GM12878 (cell line): ENCODE measurements at regions not wholly inside any gene's neighbourhood (a gene's known extent, or its start where the extent isn't known, plus 50 kb on each side); places are given as distances from the start of the nearest gene placed in this dataset.

ENCODE experiments used
- ATAC-seq: fragments of 200-7000 bp; cut with Tn5 transposase; 3 replicates; pipeline ENCODE4 v1.9.1; 2020; ENCODE audit warnings: mild to moderate bottlenecking, moderate library complexity
- BruUV-seq: library from RNA; stranded (reverse); fragments of 400-500 nt; replicated peaks from 2 replicates; lab custom pipeline; 2021; lab: Mats Ljungman, UMichigan
- CTCF ChIA-PET: fragments of 300-600 bp; sonication (Branson Sonifier 250); formaldehyde crosslinking; extraction: SDS; loops from one replicate; lab custom pipeline; 2021; ENCODE audit warnings: inconsistent platforms; lab: Yijun Ruan, JAX
- POLR2A ChIA-PET: fragments of 350-600 bp; formaldehyde crosslinking; extraction: SDS; loops from one replicate; lab custom pipeline; 2021; ENCODE audit warnings: inconsistent platforms; lab: Charles Lee
- RAD21 ChIA-PET: fragments of 300-600 bp; sonication (Branson Sonifier 250); formaldehyde crosslinking; loops from one replicate; lab custom pipeline; 2023; ENCODE audit warnings: antibody characterized with exemption; ENCODE audit not compliant: unreplicated experiment; lab: Charles Lee
- SMC1A ChIA-PET: fragments of 300-600 bp; sonication (Branson Sonifier 250); formaldehyde crosslinking; loops from one replicate; lab custom pipeline; 2023; ENCODE audit not compliant: unreplicated experiment, uncharacterized antibody; lab: Charles Lee
- DNase-seq: peaks from one replicate; pipeline ENCODE4 v3.0.0-alpha.2; 2011; ENCODE audit warnings: low read depth, low spot score
- FAIRE-seq: peaks from 3 replicates; lab custom pipeline; 2011; peaks lifted over from hg19 to GRCh38; lab: Jason Lieb, UNC
- H2AFZ ChIP-seq: 2 replicates; pipeline ENCODE4 v1.6.0; 2011; ENCODE audit warnings: low read depth, low read length, control low read depth; ENCODE audit not compliant: control insufficient read depth
- H3K27ac ChIP-seq: 2 replicates; pipeline ENCODE4 v1.5.1; 2011; ENCODE audit warnings: control low read depth; ENCODE audit not compliant: control insufficient read depth, insufficient read depth
- H3K27me3 ChIP-seq, 2 experiments: replicated peaks in 1 of 2; 2 replicates each; pipeline versions ENCODE4 v1.6.0 to v1.6.1; 2011; ENCODE audit warnings: low read length in 1 of 2; ENCODE audit not compliant: control insufficient read depth in 2 of 2, insufficient read depth in 2 of 2
- H3K36me3 ChIP-seq, 2 experiments: 2 replicates each; pipeline ENCODE4 v1.5.1; 2011; ENCODE audit warnings: low read length in 1 of 2; ENCODE audit not compliant: control insufficient read depth in 2 of 2, insufficient read depth in 2 of 2
- H3K4me1 ChIP-seq: 2 replicates; pipeline ENCODE4 v1.6.1; 2011; ENCODE audit warnings: mild to moderate bottlenecking, low read length, moderate library complexity, mixed read lengths; ENCODE audit not compliant: control insufficient read depth, insufficient read depth
- H3K4me2 ChIP-seq: 2 replicates; pipeline ENCODE4 v1.6.0; 2011; ENCODE audit warnings: control low read depth; ENCODE audit not compliant: control insufficient read depth, insufficient read depth
- H3K4me3 ChIP-seq: fragments of 200-600 bp; sonication (generic); 2 replicates; pipeline ENCODE4 v1.5.1; 2016
- H3K79me2 ChIP-seq: 2 replicates; pipeline ENCODE4 v1.6.0; 2011; ENCODE audit warnings: low read length; ENCODE audit not compliant: control insufficient read depth, insufficient read depth
- H3K9ac ChIP-seq: 2 replicates; pipeline ENCODE4 v1.8.0; 2011; ENCODE audit warnings: low read length, control low read depth, mixed read lengths; ENCODE audit not compliant: control insufficient read depth, insufficient read depth
- H3K9me3 ChIP-seq: replicated peaks from 3 replicates; pipeline ENCODE4 v1.5.1; 2011; ENCODE audit warnings: mild to moderate bottlenecking, low read length; ENCODE audit not compliant: control insufficient read depth, insufficient read depth
- H4K20me1 ChIP-seq: 2 replicates; pipeline ENCODE4 v1.6.0; 2011; ENCODE audit not compliant: control insufficient read depth, insufficient read depth
- IRF4 ChIP-seq: IDR thresholded peaks from 2 replicates; pipeline ENCODE4 v1.6.1; 2011; ENCODE audit warnings: low read depth, low read length
- KDM1A ChIP-seq: fragments of 200-600 bp; sonication (generic); IDR thresholded peaks from 2 replicates; pipeline ENCODE4 v1.6.1; 2016; ENCODE audit warnings: borderline replicate concordance
- MYC ChIP-seq: IDR thresholded peaks from 2 replicates; pipeline ENCODE4 v1.6.1; 2011; ENCODE audit warnings: mild to moderate bottlenecking, low read length, moderate library complexity, inconsistent platforms; ENCODE audit not compliant: insufficient read depth, insufficient replicate concordance, insufficient read length, severe bottlenecking
- NFYA ChIP-seq: IDR thresholded peaks from 2 replicates; pipeline ENCODE4 v1.6.1; 2011; ENCODE audit warnings: low read depth, mild to moderate bottlenecking, low read length, improper control_type of control experiment, borderline replicate concordance
- PKNOX1 ChIP-seq: fragments of 450-650 bp; IDR thresholded peaks from 2 replicates; pipeline ENCODE4 v1.6.1; 2016; ENCODE audit warnings: mild to moderate bottlenecking
- RAD51 ChIP-seq: fragments of 450-650 bp; IDR thresholded peaks from 2 replicates; pipeline ENCODE4 v1.6.1; 2016; ENCODE audit warnings: moderate library complexity, mild to moderate bottlenecking, inconsistent platforms
- SMAD1 ChIP-seq: fragments of 450-650 bp; IDR thresholded peaks from 2 replicates; pipeline ENCODE4 v1.6.1; 2018; ENCODE audit warnings: mild to moderate bottlenecking, low read depth; ENCODE audit not compliant: partially characterized antibody
- ZNF592 ChIP-seq: fragments of 450-650 bp; IDR thresholded peaks from 2 replicates; pipeline ENCODE4 v1.6.1; 2017; ENCODE audit warnings: mild to moderate bottlenecking, moderate library complexity
- ZZZ3 ChIP-seq: IDR thresholded peaks from 2 replicates; pipeline ENCODE4 v1.6.1; 2011; ENCODE audit warnings: low read depth; ENCODE audit not compliant: control insufficient read depth, insufficient read length
- WGBS: methylation state at CpG from one replicate; pipeline ENCODE4 v1.1.6; 2016; ENCODE audit warnings: low lambda C conversion rate; ENCODE audit not compliant: insufficient replicate concordance, insufficient coverage; ENCODE audit errors: missing lambda C conversion rate; 5-methylcytosine and 5-hydroxymethylcytosine counted together
- in situ Hi-C: fragments of 300-500 bp; cut with MboI; formaldehyde crosslinking; loops from 9 replicates; pipeline ENCODE4 v1.14.3; 2018; ENCODE audit warnings: mixed read lengths
- intact Hi-C: fragments of 100-400 bp; cut with micrococcal nuclease; formaldehyde crosslinking; loops from one replicate; pipeline ENCODE4 v1.14.2; 2022; ENCODE audit not compliant: unreplicated experiment

DNA sequence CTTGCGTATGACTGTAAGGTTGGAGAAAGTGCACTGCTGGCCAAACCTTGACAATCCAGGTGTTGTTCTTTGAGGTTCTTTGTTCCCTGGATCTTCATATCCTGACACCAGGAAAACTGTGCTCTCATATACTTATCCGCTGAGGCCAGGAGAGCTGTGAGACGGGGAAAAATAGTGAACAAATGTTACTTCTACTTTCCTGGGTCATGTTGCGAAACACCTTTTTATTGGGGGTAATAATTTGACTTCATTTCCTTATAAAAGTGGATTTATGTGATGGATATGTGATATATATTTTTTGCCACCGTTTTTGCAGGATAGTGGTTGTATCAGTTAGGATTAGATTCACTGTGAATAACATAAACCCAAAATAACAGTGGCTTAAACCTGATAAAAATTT, 336.1 kb downstream of the OSR1 start:
- no peaks in the 10 kb centered on the region for H3K27me3 ChIP-seq
- H3K9me3 ChIP-seq, result no peaks in the 10 kb centered on the region
- no peaks in the 10 kb centered on the region for H3K79me2 ChIP-seq
- no peaks in the 10 kb centered on the region for H3K36me3 ChIP-seq
- H2AFZ ChIP-seq, result no peak overlapping the region
- POLR2A ChIA-PET, result no interaction called here
- SMC1A ChIA-PET, result no interaction called here
- ATAC-seq, result no peak
- WGBS, result 33% methylated on average over 5 of the region's 5 CpGs
- CTCF ChIA-PET, result no interaction called here
- intact Hi-C loops (no loop called here), in situ Hi-C loops (no loop called here)
- TF ChIP-seq SMAD1 (no peak), KDM1A (no peak), PKNOX1 (no peak), IRF4 (no peak), MYC (no peak)
- no peak overlapping the region for H3K4me2 ChIP-seq
- H3K4me3 ChIP-seq, result no peak overlapping the region
- BruUV-seq, result no TSS peak
- H3K9ac ChIP-seq, result no peak overlapping the region
- FAIRE-seq, result no peak
- H3K27ac ChIP-seq, result no peak overlapping the region
- RAD21 ChIA-PET, result no interaction called here
- no peaks in the 10 kb centered on the region for H3K4me1 ChIP-seq
- DNase-seq, result no peak
- no peaks in the 10 kb centered on the region for H4K20me1 ChIP-seq

GRCh38 chr2:19021721-19022120, 336.7 kb downstream of the OSR1 start:
- H3K27ac ChIP-seq, result no peak overlapping the region
- ChIA-PET SMC1A (no interaction called here), CTCF (no interaction called here), RAD21 (no interaction called here), POLR2A (no interaction called here)
- no peak for FAIRE-seq
- no peaks in the 10 kb centered on the region for H3K9me3 ChIP-seq
- no peak overlapping the region for H3K4me2 ChIP-seq
- H3K4me1 ChIP-seq, result no peaks in the 10 kb centered on the region
- H3K79me2 ChIP-seq, result no peaks in the 10 kb centered on the region
- BruUV-seq, result no TSS peak
- H4K20me1 ChIP-seq, result no peaks in the 10 kb centered on the region
- H3K27me3 ChIP-seq, result no peaks in the 10 kb centered on the region
- no peaks in the 10 kb centered on the region for H3K36me3 ChIP-seq
- intact Hi-C loops, result no loop called here
- in situ Hi-C loops, result no loop called here
- no peak overlapping the region for H2AFZ ChIP-seq
- H3K9ac ChIP-seq, result no peak overlapping the region
- no peak for DNase-seq
- no peak for ATAC-seq
- H3K4me3 ChIP-seq, result no peak overlapping the region
- WGBS, result 60% methylated on average over 5 of the region's 5 CpGs
- TF ChIP-seq ZNF592 (no peak), RAD51 (no peak), ZZZ3 (no peak), NFYA (no peak)
